Colonic mucosa (tissue), 4 donors: ENCODE measurements at regions not wholly inside any gene's neighbourhood (a gene's known extent, or its start where the extent isn't known, plus 50 kb on each side); places are given as distances from the start of the nearest gene placed in this dataset.

ENCODE experiments used
- DNase-seq: peaks from one replicate; pipeline ENCODE4 v3.0.0-alpha.2; 2020
- H3K27ac ChIP-seq: fragments of 200-600 bp; one replicate; pipeline ENCODE4 v1.8.0; 2021
- H3K27me3 ChIP-seq: fragments of 200-600 bp; one replicate; pipeline ENCODE4 v1.8.0; 2021
- H3K36me3 ChIP-seq: fragments of 200-600 bp; one replicate; pipeline ENCODE4 v1.8.0; 2021
- H3K4me1 ChIP-seq: fragments of 200-600 bp; one replicate; pipeline ENCODE4 v1.8.0; 2021; ENCODE audit warnings: mild to moderate bottlenecking
- H3K4me3 ChIP-seq: fragments of 200-600 bp; one replicate; pipeline ENCODE4 v1.8.0; 2021
- H3K9ac ChIP-seq, 2 donors: one replicate each; pipeline ENCODE4 v1.7.0; 2013; ENCODE audit warnings: control low read depth in 2 of 2, low read depth in 2 of 2, low read length in 2 of 2
- H3K9me3 ChIP-seq: fragments of 200-600 bp; one replicate; pipeline ENCODE4 v1.8.0; 2021
- CTCF ChIP-seq: fragments of 200-600 bp; IDR thresholded peaks from one replicate; pipeline ENCODE4 v1.8.0; 2022; ENCODE audit warnings: antibody characterized with exemption, mild to moderate bottlenecking
- intact Hi-C: fragments of 100-400 bp; cut with DNase I; formaldehyde crosslinking; loops from one replicate; pipeline ENCODE4 v1.14.1; 2022
- donor health status: healthy.
- donor health status: DM: no; HTN: no; CAD: no.
- donor health status: DM: no; HTN: no; CAD: no.

- Histone ChIP-seq H3K9ac (no peak overlapping the region), H3K9me3 (no peaks in the 10 kb centered on the region), H3K4me1 (no peaks in the 10 kb centered on the region), H3K27me3 (no peaks in the 10 kb centered on the region), H3K4me3 (no peak overlapping the region), H3K36me3 (no peaks in the 10 kb centered on the region), H3K27ac (no peak overlapping the region)
- no peak for TF ChIP-seq CTCF
- intact Hi-C loops, result no loop called here
- DNase-seq, result no peak
Measured at GRCh38 chr11:36783808-36784207, 185.8 kb upstream of the RAG2 start.

- no peaks in the 10 kb centered on the region for H3K36me3 ChIP-seq
- intact Hi-C loops, result no loop called here
- TF ChIP-seq CTCF, result no peak
Measured at GRCh38 chr11:36779791-36780190, 181.8 kb upstream of the RAG2 start.

GRCh38 chr11:36777311-36777710 lies 179.3 kb upstream of the RAG2 start:
- no peaks in the 10 kb centered on the region for H3K27me3 ChIP-seq
- TF ChIP-seq CTCF, result no peak
- no peaks in the 10 kb centered on the region for H3K36me3 ChIP-seq
- no peak overlapping the region for H3K27ac ChIP-seq
- DNase-seq, result no peak
- no peaks in the 10 kb centered on the region for H3K9me3 ChIP-seq
- H3K9ac ChIP-seq, result no peak overlapping the region
- no peaks in the 10 kb centered on the region for H3K4me1 ChIP-seq
- intact Hi-C loops, result no loop called here
- no peak overlapping the region for H3K4me3 ChIP-seq

More at GRCh38 chr11:36779791-36780190, 181.8 kb upstream of the RAG2 start:
- no peak for DNase-seq
- no peaks in the 10 kb centered on the region for H3K9me3 ChIP-seq
- no peak overlapping the region for H3K9ac ChIP-seq
- H3K4me3 ChIP-seq, result no peak overlapping the region
- no peak overlapping the region for H3K27ac ChIP-seq
- no peaks in the 10 kb centered on the region for H3K27me3 ChIP-seq
- H3K4me1 ChIP-seq, result no peaks in the 10 kb centered on the region

GRCh38 chr11:36775756-36776155 lies 177.7 kb upstream of the RAG2 start:
- no peak for DNase-seq
- H3K27me3 ChIP-seq, result no peaks in the 10 kb centered on the region
- no peak overlapping the region for H3K9ac ChIP-seq
- H3K9me3 ChIP-seq, result no peaks in the 10 kb centered on the region
- intact Hi-C loops, result no loop called here
- no peaks in the 10 kb centered on the region for H3K36me3 ChIP-seq
- H3K27ac ChIP-seq, result no peak overlapping the region
- no peak overlapping the region for H3K4me3 ChIP-seq
- H3K4me1 ChIP-seq, result no peaks in the 10 kb centered on the region
- no peak for TF ChIP-seq CTCF

GRCh38 chr11:36775130-36775529 lies 177.1 kb upstream of the RAG2 start:
- Histone ChIP-seq H3K36me3 (no peaks in the 10 kb centered on the region), H3K27me3 (no peaks in the 10 kb centered on the region), H3K4me1 (no peaks in the 10 kb centered on the region), H3K4me3 (no peak overlapping the region), H3K27ac (no peak overlapping the region), H3K9ac (no peak overlapping the region), H3K9me3 (no peaks in the 10 kb centered on the region)
- intact Hi-C loops, result no loop called here
- no peak for DNase-seq
- TF ChIP-seq CTCF, result no peak

GRCh38 chr11:36774603-36775002 lies 176.6 kb upstream of the RAG2 start:
- no peak for DNase-seq
- intact Hi-C loops, result no loop called here
- H3K27me3 ChIP-seq, result no peaks in the 10 kb centered on the region
- no peaks in the 10 kb centered on the region for H3K9me3 ChIP-seq
- H3K9ac ChIP-seq, result no peak overlapping the region
- H3K36me3 ChIP-seq, result no peaks in the 10 kb centered on the region
- TF ChIP-seq CTCF, result no peak
- H3K4me3 ChIP-seq, result no peak overlapping the region
- no peaks in the 10 kb centered on the region for H3K4me1 ChIP-seq
- no peak overlapping the region for H3K27ac ChIP-seq
